OCI-LY1 (cell line): ENCODE measurements at regions not wholly inside any gene's neighbourhood (a gene's known extent, or its start where the extent isn't known, plus 50 kb on each side); places are given as distances from the start of the nearest gene placed in this dataset.

Experiments used
- H2AFZ ChIP-seq: fragments of 200-600 bp; sonication (generic), shearing (Covaris generic); 2 replicates; pipeline ENCODE4 v1.6.0; 2014; ENCODE audit warnings: antibody characterized with exemption, mild to moderate bottlenecking, low read length
- H3F3A ChIP-seq: fragments of 200-600 bp; sonication (generic), shearing (Covaris generic); 2 replicates; pipeline ENCODE4 v1.6.0; 2014; ENCODE audit warnings: mild to moderate bottlenecking, antibody characterized with exemption, low read length, moderate library complexity; ENCODE audit not compliant: insufficient read depth
- H3K27ac ChIP-seq: fragments of 200-600 bp; sonication (generic); 2 replicates; pipeline ENCODE4 v1.5.1; 2014; ENCODE audit warnings: low read length, mixed run types, mild to moderate bottlenecking, low read depth; ENCODE audit not compliant: poor library complexity, severe bottlenecking
- H3K27me3 ChIP-seq: fragments of 200-600 bp; sonication (generic); 2 replicates; pipeline ENCODE4 v1.6.0; 2014; ENCODE audit warnings: antibody characterized with exemption, mild to moderate bottlenecking, low read length, moderate library complexity; ENCODE audit not compliant: insufficient read depth
- H3K36me3 ChIP-seq: fragments of 200-600 bp; sonication (generic); 2 replicates; pipeline ENCODE4 v1.6.1; 2014; ENCODE audit warnings: mild to moderate bottlenecking, antibody characterized with exemption, low read length, moderate library complexity, mixed read lengths; ENCODE audit not compliant: insufficient read depth
- H3K4me1 ChIP-seq: fragments of 200-600 bp; sonication (generic); 2 replicates; pipeline ENCODE4 v1.5.1; 2014; ENCODE audit warnings: mild to moderate bottlenecking, low read length, moderate library complexity; ENCODE audit not compliant: insufficient read depth, severe bottlenecking
- H3K4me2 ChIP-seq: fragments of 200-600 bp; sonication (generic), shearing (Covaris generic); 2 replicates; pipeline ENCODE4 v1.6.1; 2014; ENCODE audit warnings: low read length
- H3K4me3 ChIP-seq: fragments of 200-600 bp; sonication (generic); 2 replicates; pipeline ENCODE4 v1.5.1; 2014; ENCODE audit warnings: low read length, low read depth, mild to moderate bottlenecking, mixed read lengths; ENCODE audit not compliant: poor library complexity, severe bottlenecking
- H3K79me2 ChIP-seq: fragments of 200-600 bp; shearing (Covaris generic); 2 replicates; pipeline ENCODE4 v1.6.1; 2016; ENCODE audit warnings: mixed run types, low read length, mixed read lengths; ENCODE audit not compliant: insufficient read depth
- H3K9ac ChIP-seq: fragments of 200-600 bp; sonication (generic), shearing (Covaris generic); 2 replicates; pipeline ENCODE4 v1.6.1; 2014; ENCODE audit warnings: mild to moderate bottlenecking, low read length, mixed read lengths
- H3K9me2 ChIP-seq: fragments of 200-600 bp; sonication (generic), shearing (Covaris generic); 2 replicates; pipeline ENCODE4 v1.6.1; 2014; ENCODE audit warnings: low read depth, mild to moderate bottlenecking, low read length, mixed read lengths
- H3K9me3 ChIP-seq: fragments of 200-600 bp; shearing (Covaris generic); 2 replicates; pipeline ENCODE4 v1.6.1; 2014; ENCODE audit warnings: low read length, mixed read lengths
- H4K20me1 ChIP-seq: fragments of 200-600 bp; sonication (generic), shearing (Covaris generic); 2 replicates; pipeline ENCODE4 v1.6.0; 2016; ENCODE audit warnings: mild to moderate bottlenecking, low read length; ENCODE audit not compliant: insufficient read depth
- CTCF ChIP-seq: fragments of 200-600 bp; sonication (generic), shearing (Covaris generic); IDR thresholded peaks from 2 replicates; pipeline ENCODE4 v1.5.1; 2017; ENCODE audit warnings: mild to moderate bottlenecking, antibody characterized with exemption, low read length, moderate library complexity, mixed read lengths
- EZH2 ChIP-seq: fragments of 200-600 bp; sonication (generic), shearing (Covaris generic); IDR thresholded peaks from 2 replicates; pipeline ENCODE4 v1.8.0; 2017; ENCODE audit warnings: borderline replicate concordance, mixed run types, mild to moderate bottlenecking, antibody characterized with exemption, low read length, moderate library complexity, mixed read lengths

- Histone ChIP-seq H3K27me3 (no peaks in the 10 kb centered on the region), H4K20me1 (no peaks in the 10 kb centered on the region), H3F3A (no peaks in the 10 kb centered on the region; the same call in 1 of the 2 replicates), H3K4me3 (no peak overlapping the region), H3K4me2 (no peak overlapping the region), H3K27ac (no peak overlapping the region), H2AFZ (no peak overlapping the region), H3K79me2 (no peaks in the 10 kb centered on the region), H3K9me2 (no peaks in the 10 kb centered on the region), H3K4me1 (no peaks in the 10 kb centered on the region), H3K36me3 (no peaks in the 10 kb centered on the region), H3K9ac (no peak overlapping the region), H3K9me3 (no peaks in the 10 kb centered on the region)
- TF ChIP-seq EZH2 (no peak), CTCF (no peak)
Measured at GRCh38 chr4:80139671-80140070, 57.6 kb upstream of the PRDM8 start.

DNA sequence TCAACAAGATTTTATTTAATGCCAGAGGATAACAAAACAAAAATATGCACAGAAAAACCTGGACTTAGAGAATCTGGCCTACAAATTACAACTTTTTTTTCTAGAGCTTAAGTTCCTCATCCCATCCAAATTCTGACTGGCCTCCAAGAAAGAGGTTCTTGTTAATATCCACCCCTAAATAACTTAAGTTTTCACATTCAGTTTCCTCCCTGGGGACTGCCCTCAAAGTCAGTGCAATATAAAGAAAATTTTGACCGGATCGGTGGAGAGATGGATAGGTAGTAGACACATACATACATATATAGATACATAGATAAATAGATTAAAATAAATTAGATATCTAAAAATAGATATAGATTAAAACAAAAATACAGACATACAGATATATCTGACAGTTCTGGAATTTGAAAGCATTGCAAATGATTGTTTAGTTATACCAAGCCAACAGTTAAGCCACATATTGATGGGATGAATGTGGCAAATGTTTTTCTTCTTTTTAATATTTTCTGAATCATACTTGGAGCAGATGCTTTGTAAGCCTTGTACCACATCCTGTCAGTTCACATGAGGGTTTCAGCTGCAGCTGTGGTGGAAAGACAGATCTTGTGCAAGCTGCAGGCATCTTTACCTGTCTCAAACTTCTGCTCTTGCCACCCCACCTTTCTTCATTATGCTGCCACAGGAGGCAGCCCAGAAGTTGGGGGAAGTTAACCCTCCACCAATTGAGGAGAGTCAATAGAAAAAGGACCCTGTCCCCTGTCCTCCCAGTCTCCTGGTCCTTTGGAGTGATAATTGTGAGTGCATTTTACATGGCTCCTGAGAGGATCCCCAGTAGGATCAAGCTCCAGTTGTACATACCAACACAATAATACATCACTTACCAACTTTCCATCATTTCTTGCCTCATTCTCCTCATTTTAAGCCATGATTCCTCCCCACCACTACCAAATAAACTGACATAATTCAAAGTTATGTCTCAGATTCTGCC lies 58.5 kb upstream of the PRDM8 start:
- H4K20me1 ChIP-seq = no peaks in the 10 kb centered on the region
- H3K4me3 ChIP-seq = no peak overlapping the region
- H3K79me2 ChIP-seq = no peaks in the 10 kb centered on the region
- no peaks in the 10 kb centered on the region for H3K9me2 ChIP-seq
- no peaks in the 10 kb centered on the region for H3K36me3 ChIP-seq
- no peak for TF ChIP-seq EZH2
- no peak for TF ChIP-seq CTCF
- no peaks in the 10 kb centered on the region for H3K9me3 ChIP-seq
- no peak overlapping the region for H3K27ac ChIP-seq
- H3K4me2 ChIP-seq = no peak overlapping the region
- H2AFZ ChIP-seq = no peak overlapping the region
- no peak overlapping the region for H3K9ac ChIP-seq
- no peaks in the 10 kb centered on the region; the same call in 1 of the 2 replicates for H3F3A ChIP-seq
- no peaks in the 10 kb centered on the region for H3K27me3 ChIP-seq
- H3K4me1 ChIP-seq = no peaks in the 10 kb centered on the region

DNA sequence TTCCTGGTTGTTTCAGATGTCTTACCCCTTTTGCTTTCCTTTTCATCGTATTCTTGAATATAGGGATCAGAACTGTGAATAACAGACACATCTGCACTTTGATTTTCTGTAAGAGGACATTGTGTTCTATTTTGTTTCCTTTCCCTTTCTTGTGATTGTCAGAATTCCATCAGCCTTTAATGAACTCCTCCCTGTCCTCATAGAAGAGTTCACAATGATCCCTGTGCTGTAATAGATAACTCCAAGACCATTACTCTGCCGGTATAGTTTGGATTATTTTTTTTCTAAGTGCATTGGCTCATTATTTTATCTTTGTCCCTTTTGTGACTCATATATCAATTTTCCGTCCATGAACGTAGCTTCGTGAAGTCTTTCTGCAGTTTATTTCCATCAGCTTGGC lies 59.7 kb upstream of the PRDM8 start:
- H3K36me3 ChIP-seq = no peaks in the 10 kb centered on the region
- H4K20me1 ChIP-seq = no peaks in the 10 kb centered on the region
- H3K27me3 ChIP-seq = no peaks in the 10 kb centered on the region
- H3K79me2 ChIP-seq = no peaks in the 10 kb centered on the region
- no peak overlapping the region for H2AFZ ChIP-seq
- no peak overlapping the region for H3K9ac ChIP-seq
- H3K27ac ChIP-seq = no peak overlapping the region
- no peak overlapping the region for H3K4me3 ChIP-seq
- no peaks in the 10 kb centered on the region for H3K4me1 ChIP-seq
- TF ChIP-seq CTCF (no peak), EZH2 (no peak)
- no peak overlapping the region for H3K4me2 ChIP-seq
- no peaks in the 10 kb centered on the region; the same call in 1 of the 2 replicates for H3F3A ChIP-seq
- H3K9me2 ChIP-seq = no peaks in the 10 kb centered on the region
- no peaks in the 10 kb centered on the region for H3K9me3 ChIP-seq
